ENCODE measurements at regions not wholly inside any gene's neighbourhood (a gene's known extent, or its start where the extent isn't known, plus 50 kb on each side); places are given as distances from the start of the nearest gene placed in this dataset.

GRCh38 chr5:111836426-111836825 is 79.4 kb upstream of the NREP start:
- TF ChIP-seq CTCF (conservative IDR thresholded peaks at IDR 0.05) = no peak
- TF ChIP-seq EZH2 (IDR thresholded peaks at IDR 0.05; ENCODE audit: low read depth) = no peak
